Limb (tissue), 2 donors: ENCODE measurements at regions not wholly inside any gene's neighbourhood (a gene's known extent, or its start where the extent isn't known, plus 50 kb on each side); places are given as distances from the start of the nearest gene placed in this dataset.

ENCODE experiments used
- DNase-seq, 2 donors: peaks; one replicate each; pipeline ENCODE4 v3.0.0-alpha.2; 2016; ENCODE audit errors: extremely low spot score in 2 of 2

DNA sequence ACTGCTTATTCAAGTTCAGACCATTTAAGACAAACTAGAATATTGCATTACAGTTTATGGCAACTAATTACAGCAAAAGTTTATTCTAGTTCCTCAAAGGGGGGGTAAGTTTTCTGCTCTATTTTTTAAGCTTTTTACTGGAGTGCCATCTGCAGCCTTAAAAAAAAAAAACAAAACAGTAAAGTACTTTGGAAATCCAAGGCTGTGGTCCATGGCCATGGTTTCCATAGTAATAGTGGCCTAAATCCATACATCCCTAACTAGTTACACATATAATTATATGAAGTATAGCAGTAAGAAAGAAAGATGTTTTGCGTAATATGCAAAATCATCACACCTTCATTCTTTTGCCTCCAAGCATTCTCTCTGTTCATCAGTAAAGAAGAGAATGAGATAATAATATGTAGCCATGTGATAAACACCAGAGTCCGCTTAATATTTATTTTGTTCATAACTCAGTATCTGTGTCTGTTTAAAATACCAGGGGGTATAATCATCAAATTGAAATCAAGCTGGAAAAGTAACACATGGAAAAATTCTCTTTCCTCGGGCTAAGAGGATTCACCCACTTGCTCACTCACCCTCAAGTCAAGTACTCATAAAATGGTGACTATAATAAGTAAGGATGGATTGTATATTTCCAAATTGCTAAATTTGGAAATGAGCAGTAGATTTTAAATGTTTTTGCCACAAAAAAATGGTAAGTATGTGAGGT, 301.1 kb upstream of the RND3 start:
- no peak for DNase-seq

DNA sequence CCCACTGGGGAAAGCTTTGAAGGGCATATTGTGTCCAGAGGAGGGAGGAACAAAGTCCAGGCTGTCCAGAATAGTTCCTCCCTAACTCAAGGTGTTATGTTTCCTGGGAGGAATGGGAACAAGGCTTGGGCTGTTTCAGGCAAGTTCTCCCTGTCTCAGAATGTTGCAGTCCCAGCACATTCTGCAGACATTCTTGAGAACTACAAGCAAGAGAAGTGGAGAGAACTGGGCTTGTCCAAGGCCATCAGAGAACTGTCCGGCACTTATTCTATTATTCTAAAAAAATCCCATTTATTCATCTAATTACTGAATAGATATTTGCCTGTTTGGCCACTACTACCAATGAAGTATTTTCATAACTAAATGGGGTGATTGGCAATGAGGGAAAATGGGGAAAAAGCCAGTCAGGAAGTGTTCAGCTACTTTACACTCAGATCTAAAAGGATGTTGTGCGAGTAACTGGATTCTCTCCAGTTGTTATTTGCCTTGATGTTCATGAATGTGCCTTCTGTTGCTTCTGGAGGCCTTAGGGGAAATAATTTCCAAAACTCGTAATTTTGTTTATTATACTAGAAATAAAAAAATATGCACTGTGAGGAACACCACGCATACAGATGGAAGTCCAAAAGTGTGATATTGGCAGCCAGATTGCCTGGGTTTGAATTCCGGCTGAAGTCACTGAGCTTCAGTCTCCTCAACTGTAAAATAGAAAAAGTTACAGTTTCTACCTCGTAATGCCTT, 300.1 kb upstream of the RND3 start:
- DNase-seq: no peak

DNA sequence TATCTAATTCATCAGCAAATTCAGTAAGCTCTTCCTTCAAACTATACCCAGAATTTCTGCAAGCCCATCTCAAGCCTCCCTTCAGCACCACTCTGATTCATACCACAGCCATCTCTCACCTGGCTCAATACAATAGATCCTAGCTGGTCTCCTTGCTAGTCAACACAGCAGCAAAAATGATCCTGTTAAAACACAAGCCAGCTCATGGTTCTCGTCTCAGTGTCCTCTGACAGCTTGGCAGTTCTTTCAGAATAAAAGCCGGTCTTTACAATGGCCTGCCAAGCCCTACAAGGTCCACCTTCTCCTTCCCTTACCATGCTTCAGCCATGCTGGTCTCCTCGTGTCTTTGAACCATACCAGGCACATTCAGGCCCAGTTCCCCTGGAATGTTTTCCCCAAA, 296.9 kb upstream of the RND3 start:
- DNase-seq: no peak

DNA sequence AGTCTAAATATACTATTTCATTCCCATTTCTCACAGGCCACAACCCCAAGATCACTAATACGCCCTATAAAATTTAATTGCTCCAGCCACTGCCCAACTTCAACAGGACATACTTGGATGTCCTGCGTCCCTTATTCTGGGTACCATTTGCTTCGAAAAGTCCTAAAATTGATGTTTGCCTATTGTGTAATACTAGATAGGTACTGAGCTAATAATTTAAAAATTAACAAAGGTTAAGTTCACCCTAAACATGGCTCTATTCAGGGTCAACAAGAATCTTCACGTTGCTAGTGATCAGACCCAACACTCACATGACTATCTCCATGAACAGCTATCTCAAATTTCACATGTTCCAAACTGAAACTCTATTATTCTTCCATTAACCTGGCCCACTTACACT, 296.4 kb upstream of the RND3 start:
- no peak for DNase-seq

DNA sequence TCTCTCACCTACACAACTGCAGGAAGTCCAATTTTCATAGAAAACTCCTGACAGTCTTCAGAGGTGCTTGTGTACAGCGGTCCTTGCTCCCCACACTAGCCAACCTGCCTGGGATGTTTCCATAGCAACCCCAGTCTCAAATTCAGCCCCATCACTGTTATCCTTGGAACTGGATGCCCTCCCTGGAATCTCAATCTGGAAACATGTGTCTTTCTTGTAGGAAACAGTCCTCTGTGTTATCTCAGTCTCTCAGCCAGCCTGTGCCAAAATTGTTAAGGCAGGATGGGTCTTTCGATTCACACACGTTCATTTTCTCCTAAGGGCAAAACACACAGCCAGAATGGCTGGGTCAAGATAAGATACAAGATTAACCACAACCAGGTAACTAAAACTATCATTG, 295.5 kb upstream of the RND3 start:
- no peak for DNase-seq

DNA sequence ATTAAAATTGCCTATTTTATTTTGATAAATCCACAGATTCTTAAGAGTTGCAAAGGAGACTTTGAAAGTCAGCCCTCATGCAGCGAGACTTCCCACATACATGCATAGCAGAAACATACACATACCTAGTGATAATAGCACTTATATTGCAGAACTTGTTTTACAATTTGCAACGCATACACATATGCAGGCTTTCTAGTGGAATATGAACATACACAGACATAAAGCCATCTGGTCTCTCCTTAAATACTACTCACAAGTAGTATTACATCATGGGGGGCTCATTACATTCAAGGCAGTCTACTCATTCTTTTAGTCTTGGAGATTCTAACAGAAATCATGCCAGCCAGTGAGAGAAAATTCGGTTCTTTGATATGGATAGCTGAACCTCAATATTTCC, 295.1 kb upstream of the RND3 start:
- DNase-seq: no peak

DNA sequence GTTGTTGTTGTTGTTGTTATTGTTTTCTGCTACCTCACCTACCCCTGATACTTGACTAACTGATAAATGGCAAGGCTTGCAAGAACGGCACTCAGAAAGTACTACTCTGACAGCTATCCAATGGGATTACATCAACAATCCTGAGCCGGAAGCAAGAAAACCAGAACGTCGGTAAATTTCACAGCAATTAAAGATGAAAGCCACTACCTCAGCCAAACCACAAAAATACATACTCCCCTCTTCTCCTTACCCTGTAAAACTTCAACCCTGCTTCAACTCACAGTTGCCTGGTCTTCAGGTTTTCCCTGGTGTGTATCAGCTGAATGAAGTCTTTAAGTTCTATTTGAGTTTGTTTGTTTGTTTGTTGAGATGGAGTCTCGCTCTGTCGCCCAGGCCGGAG, 293.7 kb upstream of the RND3 start:
- DNase-seq: no peak

DNA sequence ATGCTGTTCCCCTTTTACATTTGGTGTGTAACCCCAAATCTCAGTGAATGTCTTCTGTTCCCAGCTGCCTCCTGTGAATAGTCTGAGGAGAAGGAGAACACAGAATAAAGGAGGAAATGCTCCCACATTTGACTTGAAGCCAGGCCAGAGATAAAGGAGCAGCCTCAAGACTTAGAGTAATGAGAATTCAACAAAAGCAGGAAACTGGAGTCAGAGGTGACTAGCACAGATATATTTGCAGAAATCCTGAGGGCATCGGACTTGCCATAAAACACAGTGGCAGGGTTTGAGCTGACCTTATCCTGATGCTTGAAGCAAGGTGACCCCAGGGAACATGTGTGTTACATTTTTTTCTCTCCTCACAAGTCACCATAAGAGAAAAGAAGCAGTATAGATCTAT, 291.4 kb upstream of the RND3 start:
- DNase-seq: no peak

DNA sequence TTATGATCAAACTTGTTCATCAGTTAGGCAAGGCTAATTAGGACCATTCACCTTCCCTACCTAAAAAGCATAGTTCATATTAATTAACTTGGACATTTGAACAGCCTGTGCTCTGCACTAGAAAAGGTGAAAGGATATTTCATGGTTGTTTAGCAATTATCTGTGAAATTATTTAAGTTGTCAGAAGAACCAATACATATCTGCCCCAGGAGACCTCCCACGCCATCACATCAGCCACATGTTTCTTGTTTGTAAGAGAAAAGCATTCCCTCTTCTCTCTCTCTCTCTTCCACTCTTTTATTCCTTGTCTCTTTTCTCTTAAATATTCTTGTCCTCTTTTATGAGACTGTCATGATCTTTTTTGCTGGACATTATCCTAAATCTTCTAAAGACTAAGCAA, 282.0 kb upstream of the RND3 start:
- no peak for DNase-seq

DNA sequence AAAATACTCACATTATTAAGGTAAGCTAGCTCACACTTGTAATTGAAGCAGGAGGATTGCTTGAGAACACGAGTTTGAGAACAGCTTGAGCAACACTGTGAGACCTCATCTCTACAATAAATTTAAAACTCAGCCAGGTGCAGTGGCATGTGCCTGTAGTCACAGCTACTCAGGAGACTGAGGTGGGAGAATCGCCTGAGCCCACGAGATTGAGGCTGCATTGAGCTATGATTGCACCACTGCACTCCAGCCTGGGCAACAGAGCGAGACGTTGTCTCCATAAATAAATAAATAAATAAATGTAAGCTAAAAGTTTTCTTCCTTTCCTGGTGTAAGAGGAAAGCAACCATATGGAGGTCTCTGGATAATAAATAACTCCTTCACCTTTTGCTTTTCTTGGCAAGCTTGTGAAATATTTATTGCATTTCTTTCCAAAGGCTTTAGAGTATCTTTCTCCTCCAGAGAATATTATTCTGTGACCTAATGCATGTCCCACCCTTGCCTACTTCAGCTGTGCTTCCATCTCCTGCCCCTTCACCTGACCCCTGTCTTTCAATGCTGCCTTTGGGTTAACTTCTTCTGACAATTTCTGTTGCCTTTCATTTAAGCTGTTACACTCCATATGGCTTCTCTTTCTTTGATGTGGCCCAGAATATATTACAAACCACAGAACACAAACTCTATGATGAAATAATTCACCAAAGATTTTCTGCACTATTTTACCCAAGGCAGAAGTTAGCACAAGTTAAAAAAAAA, 280.7 kb upstream of the RND3 start:
- DNase-seq: no peak

DNA sequence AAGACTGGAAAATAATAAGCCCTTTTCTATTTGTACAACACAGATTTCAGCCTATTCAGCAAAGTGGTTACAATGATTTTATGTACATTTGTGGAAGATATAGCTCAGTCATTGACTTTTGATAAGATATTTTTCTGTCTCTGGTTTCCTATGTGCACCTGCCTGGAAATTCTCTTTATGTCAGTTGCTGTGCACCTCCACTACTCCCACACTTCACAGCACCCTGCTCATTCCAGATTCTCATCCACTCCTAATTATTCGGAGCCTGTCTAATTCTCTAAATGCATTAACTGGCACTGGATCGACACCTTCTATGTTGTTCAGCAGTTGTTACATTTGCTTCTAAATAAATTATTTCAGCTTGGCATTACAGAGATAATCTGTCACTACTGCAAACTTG, 275.1 kb upstream of the RND3 start:
- DNase-seq: no peak

DNA sequence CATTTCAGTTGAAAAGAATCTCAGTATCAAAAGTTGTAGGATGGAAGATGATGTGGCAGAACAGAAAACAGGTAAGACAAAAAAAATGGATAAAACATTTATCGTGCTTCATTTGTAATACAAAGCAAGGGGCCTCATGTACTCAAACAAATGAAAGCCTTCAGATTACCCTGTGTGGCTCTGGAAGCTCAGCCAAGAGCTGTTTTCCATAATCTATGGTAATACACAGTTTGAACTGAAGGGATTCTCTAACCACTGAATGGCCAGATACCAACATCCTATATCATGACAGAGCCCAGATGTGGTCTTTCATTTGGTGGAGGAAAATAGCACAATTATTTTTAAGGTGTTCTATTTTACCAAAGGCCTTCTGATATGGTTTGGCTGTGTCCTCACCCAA, 272.1 kb upstream of the RND3 start:
- no peak for DNase-seq

DNA sequence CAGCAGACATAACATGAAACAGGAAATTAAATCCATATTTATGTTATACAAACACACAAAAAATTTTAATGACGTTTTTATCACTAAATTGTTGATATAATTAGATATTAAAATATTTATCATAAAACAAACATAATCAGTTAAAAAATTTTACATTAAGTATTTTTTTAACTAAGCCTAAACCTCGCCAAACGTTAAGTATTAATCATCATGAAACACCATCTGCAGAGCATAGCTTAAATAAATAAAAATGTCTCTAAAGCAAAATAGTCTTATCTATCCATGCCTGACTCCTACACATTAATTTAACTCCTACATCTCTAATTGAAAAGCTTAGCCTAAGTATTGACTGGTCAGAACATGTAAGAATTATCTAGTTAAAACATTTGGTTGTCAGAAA, 271.6 kb upstream of the RND3 start:
- DNase-seq: no peak

DNA sequence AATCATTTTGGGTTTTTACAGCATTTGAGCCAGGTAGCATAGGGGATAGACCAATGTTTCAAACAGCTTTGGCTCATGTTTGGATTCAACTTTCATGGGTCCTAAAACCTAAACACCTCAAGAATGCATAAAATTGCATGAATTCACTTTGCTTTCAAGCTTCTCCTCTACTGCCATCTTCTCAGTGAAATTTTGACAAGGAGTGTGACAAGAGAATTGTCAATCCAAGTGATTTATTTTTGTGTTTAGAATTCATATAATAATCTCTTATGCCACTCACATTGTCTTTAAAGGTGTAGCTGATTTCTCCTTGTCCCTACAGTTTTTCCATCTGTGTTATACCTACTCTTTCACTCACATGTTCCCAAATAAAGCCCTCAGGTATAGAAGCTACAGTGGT, 264.8 kb upstream of the RND3 start:
- DNase-seq: no peak

DNA sequence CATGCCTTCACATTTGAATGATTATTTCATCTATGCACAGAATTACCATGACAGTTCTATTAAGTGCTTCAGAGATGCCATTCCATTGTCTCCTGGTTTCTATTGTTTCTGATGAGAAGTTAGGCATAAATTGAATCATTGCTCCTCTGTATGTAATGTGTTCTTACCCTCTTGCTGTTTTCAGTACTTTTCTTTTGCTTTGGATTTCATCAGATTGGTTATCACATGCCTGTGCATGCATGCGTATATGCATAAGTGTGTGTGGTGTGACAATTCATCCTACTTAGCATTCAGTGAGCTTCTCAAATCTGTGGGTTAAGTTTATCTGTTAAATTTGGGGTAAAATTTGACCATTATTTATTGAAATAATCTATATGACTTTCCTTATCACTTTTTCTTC, 263.3 kb upstream of the RND3 start:
- no peak for DNase-seq

DNA sequence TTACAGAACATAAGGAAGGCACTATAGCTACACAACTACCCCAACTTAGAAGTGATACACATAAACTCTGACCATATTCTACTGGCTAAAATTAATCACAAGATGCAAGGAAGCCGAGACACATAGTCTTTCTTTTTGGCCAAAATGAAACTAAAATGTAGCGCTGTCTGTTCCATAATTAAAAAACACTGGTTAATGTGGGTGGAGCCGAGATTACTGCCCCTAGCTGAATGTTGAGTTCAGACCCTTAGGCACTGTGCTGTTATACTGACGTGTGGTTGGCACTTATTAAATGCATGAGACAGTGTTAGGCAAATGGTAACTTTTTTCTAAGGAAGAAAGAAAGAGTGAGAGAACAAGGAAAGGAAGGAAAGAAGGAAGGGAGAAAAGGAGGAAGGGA, 254.6 kb upstream of the RND3 start:
- DNase-seq: no peak

DNA sequence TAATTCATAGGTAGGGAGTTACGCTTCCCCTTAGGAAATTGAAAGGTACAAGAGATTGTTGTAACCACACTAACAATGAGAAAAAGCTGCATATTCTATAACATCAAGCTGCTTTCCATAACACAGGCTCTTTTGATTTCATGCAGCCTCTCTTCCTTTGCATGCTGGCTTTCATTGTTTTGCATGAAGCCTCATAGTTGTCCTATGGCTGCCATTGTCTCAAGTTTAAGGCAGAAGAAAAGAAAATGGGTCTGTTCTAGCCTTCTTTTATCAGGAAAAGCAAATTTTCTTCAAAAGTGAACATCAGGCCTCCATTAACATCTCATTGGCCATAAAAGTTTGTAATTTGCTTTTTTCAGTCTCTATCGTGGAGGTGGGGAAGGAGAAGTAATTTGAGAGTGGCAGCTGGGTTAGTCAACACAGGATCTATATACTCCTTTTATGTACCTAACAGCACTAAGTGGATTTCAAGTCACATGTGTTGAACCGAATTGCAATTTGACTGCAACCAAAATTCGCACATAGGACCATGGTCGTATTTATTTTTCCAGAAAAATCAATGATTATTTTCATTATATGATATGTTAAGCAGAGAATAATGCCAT, 248.5 kb upstream of the RND3 start:
- DNase-seq: no peak

DNA sequence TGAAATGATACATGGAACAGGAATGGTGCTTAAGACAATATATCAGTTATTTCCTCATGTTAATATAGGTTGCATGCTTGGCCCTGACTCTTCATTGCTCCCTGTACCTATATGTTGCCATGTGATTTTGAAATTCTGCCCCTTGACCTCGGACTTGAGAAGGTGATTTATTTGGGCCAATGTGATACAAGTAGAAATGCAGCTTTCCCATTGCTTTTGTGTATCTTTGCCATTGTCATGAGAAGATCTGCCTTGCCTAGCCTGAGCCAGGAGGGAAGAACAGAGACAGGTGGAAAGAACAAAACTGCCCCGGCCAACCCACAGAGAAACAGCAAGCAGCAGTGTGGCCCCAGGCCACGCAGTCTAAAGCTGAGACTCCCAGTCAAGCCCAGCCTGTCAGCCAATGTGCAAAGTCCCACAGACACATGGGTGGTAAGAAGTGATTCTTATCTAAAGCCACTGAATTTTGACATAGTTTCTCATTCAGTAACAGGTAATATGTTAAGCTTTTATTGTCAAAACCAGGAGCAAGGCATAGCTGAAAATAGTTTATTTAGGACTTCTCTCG, 245.7 kb upstream of the RND3 start:
- DNase-seq: no peak

DNA sequence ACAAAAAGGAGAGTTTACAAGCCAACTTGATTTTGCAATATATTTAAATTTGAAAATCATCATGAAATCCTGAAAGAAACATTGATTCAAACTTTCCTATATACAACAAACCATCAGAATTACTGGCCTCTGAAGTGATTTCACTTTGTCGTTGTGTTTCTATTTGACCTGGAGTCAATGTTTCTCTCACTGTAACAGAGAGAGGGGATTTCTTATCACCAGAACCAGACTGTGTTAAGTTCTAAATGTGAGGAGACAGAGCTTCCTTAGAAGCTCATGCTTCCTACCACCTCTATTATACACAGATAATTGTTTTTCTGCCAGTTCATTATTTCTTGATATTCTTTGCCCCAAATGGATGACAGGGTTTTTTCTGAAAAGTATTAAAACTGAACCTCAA, 245.0 kb upstream of the RND3 start:
- no peak for DNase-seq

DNA sequence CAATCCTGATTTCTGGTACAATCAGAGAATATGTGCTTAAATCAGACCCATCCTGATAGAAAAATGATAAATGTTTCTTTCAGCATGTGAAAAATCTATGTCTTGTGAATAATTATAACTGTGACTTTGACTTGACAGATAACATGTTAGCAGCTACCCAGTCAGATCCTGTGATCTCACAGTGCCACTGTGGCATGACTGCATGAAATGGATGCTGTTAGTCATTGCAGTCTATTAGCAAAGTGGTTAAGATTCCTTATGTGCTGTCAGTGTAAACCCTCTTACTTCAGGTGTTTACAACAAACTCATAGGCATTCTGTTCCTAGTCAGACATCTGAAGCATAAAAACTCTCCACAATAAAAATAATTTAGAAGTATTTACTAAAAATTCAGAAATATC, 244.6 kb upstream of the RND3 start:
- DNase-seq: no peak

DNA sequence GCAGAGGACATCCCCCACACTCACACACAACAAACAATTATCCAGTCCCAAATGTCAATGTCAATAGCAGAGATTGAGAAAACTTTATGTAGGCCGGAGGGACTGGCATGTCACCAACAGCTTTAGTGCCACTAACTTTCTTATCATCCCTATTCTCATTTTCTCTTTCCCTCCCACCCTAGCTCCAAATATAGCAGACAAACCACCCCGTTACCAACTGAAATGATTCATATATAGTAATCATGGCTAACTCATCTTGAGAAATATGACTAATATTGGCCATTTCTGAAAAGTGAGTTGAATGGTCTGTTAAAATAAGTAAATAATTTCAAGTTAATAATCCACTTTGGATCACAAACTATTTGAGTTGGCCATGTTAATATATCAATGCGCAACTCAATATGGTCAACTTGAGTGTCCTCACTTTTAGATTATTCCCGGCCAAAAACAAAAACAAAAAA, 242.1 kb upstream of the RND3 start:
- DNase-seq: no peak

DNA sequence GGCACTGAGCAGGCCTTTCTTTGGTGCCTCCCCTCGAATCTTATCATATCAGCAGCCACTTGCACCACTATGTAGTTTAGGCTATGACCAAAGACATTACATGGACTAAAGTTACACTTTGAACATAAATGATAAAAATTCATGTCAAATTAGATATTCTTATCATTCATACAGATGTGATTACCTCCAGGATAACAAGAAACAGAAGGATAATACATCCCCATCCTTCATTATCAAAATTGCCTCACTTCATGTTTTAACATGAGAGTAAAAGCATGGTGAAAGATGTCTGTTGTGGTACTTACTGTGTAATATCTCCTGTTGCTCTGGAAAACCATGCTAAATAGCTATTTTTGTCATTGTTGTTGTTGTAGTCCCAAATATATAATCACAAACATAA, 230.8 kb upstream of the RND3 start:
- DNase-seq: no peak
